SK-N-SH treated with all-trans-retinoic acid at 6 μM for 48 hours (cell line): ENCODE measurements at regions not wholly inside any gene's neighbourhood (a gene's known extent, or its start where the extent isn't known, plus 50 kb on each side); places are given as distances from the start of the nearest gene placed in this dataset.

Experiments used
- ATAC-seq: fragments of 200-7000 bp; cut with Tn5 transposase; 3 replicates; pipeline ENCODE4 v1.9.1; 2020; ENCODE audit warnings: mild to moderate bottlenecking, moderate library complexity
- BACH2 ChIP-seq: fragments of 250-450 bp; sonication (Bioruptor Pico); IDR thresholded peaks from 2 replicates; pipeline ENCODE4 v1.9.0; 2021; ENCODE audit warnings: mild to moderate bottlenecking, borderline replicate concordance
- CREB5 ChIP-seq: fragments of 250-450 bp; sonication (Bioruptor Pico); IDR thresholded peaks from 2 replicates; pipeline ENCODE4 v1.5.1; 2020; ENCODE audit warnings: low read depth, mild to moderate bottlenecking, moderate library complexity
- CSDC2 ChIP-seq: fragments of 250-450 bp; sonication (Bioruptor Pico); IDR thresholded peaks from 2 replicates; pipeline ENCODE4 v1.5.0; 2020; ENCODE audit warnings: mild to moderate bottlenecking, moderate library complexity
- ESRRG ChIP-seq: fragments of 250-450 bp; sonication (Bioruptor Pico); IDR thresholded peaks from 2 replicates; pipeline ENCODE4 v1.6.1; 2021; ENCODE audit warnings: mild to moderate bottlenecking
- ISL1 ChIP-seq: fragments of 250-450 bp; sonication (Bioruptor Pico); IDR thresholded peaks from 2 replicates; pipeline ENCODE4 v2.1.2; 2022; ENCODE audit warnings: mild to moderate bottlenecking, moderate library complexity
- OSR1 ChIP-seq: fragments of 250-450 bp; sonication (Bioruptor Pico); IDR thresholded peaks from 2 replicates; pipeline ENCODE4 v1.8.0; 2022; ENCODE audit warnings: moderate library complexity, mild to moderate bottlenecking, inconsistent platforms
- POU6F1 ChIP-seq: fragments of 250-450 bp; sonication (Bioruptor Pico); IDR thresholded peaks from 2 replicates; pipeline ENCODE4 v1.8.0; 2021; ENCODE audit warnings: low read depth, mild to moderate bottlenecking, moderate library complexity, borderline replicate concordance
- PPARA ChIP-seq: fragments of 250-450 bp; sonication (Bioruptor Pico); IDR thresholded peaks from 2 replicates; pipeline ENCODE4 v1.5.0; 2020; ENCODE audit warnings: mild to moderate bottlenecking, borderline replicate concordance
- SNAI2 ChIP-seq: fragments of 250-450 bp; sonication (Bioruptor Pico); IDR thresholded peaks from 2 replicates; pipeline ENCODE4 v1.5.0; 2020; ENCODE audit warnings: mild to moderate bottlenecking, moderate library complexity
- TCF4 ChIP-seq: fragments of 250-450 bp; sonication (Bioruptor Pico); IDR thresholded peaks from 2 replicates; pipeline ENCODE4 v1.8.0; 2021; ENCODE audit warnings: mild to moderate bottlenecking, moderate library complexity, borderline replicate concordance
- TOX ChIP-seq: fragments of 250-450 bp; sonication (Bioruptor Pico); IDR thresholded peaks from 2 replicates; pipeline ENCODE4 v1.8.0; 2021; ENCODE audit warnings: mild to moderate bottlenecking, moderate library complexity, borderline replicate concordance
- TSHZ2 ChIP-seq: fragments of 250-450 bp; sonication (Bioruptor Pico); IDR thresholded peaks from 2 replicates; pipeline ENCODE4 v1.5.0; 2020; ENCODE audit warnings: mild to moderate bottlenecking, moderate library complexity
- ZC3H10 ChIP-seq: fragments of 250-450 bp; sonication (Bioruptor Pico); IDR thresholded peaks from 2 replicates; pipeline ENCODE4 v1.5.1; 2021; ENCODE audit warnings: mild to moderate bottlenecking, moderate library complexity
- ZFP30 ChIP-seq: fragments of 450-650 bp; formaldehyde crosslinking; IDR thresholded peaks from 2 replicates; pipeline ENCODE4 v1.5.0; 2022; ENCODE audit warnings: mild to moderate bottlenecking, moderate library complexity
- ZNF565 ChIP-seq: fragments of 450-650 bp; formaldehyde crosslinking; conservative IDR thresholded peaks from 2 replicates; pipeline ENCODE4 v1.5.0; 2020; ENCODE audit warnings: low read depth, mild to moderate bottlenecking, moderate library complexity
- ZNF8 ChIP-seq: fragments of 450-650 bp; formaldehyde crosslinking; IDR thresholded peaks from 2 replicates; pipeline ENCODE4 v1.5.0; 2020; ENCODE audit warnings: mild to moderate bottlenecking, moderate library complexity

GRCh38 chr18:59763541-59764136 lies 66.4 kb upstream of the CCBE1 start:
- no peak for ATAC-seq
- no peak for TF ChIP-seq TCF4 (CRISPR knock-in tag)
- no peak for TF ChIP-seq TSHZ2 (CRISPR knock-in tag)
- TF ChIP-seq PPARA (CRISPR knock-in tag), result no peak
- no peak for TF ChIP-seq ZFP30
- TF ChIP-seq, all 23 proteins: peak for 0

- no peak for ATAC-seq
- TF ChIP-seq ZFP30, result no peak
- no peak for TF ChIP-seq ESRRG (CRISPR knock-in tag)
- TF ChIP-seq SNAI2, result no peak
Observed at GRCh38 chr18:59760619-59761600, 63.7 kb upstream of the CCBE1 start.

GRCh38 chr18:59760212-59760611 lies 63.0 kb upstream of the CCBE1 start:
- TF ChIP-seq TOX (CRISPR knock-in tag) (no peak), TSHZ2 (CRISPR knock-in tag) (no peak), ZNF565 (CRISPR knock-in tag) (no peak), ZNF8 (CRISPR knock-in tag) (no peak), PPARA (CRISPR knock-in tag) (no peak), BACH2 (no peak), ISL1 (CRISPR knock-in tag) (no peak), ESRRG (CRISPR knock-in tag) (no peak), ZFP30 (no peak), POU6F1 (CRISPR knock-in tag) (no peak), ZC3H10 (CRISPR knock-in tag) (no peak)
- ATAC-seq, result no peak

- no peak for ATAC-seq
- no peak for TF ChIP-seq CSDC2
Observed at GRCh38 chr18:59758837-59759236, 61.6 kb upstream of the CCBE1 start.

GRCh38 chr18:59758106-59758505 lies 60.9 kb upstream of the CCBE1 start:
- no peak for ATAC-seq
- TF ChIP-seq TCF4 (CRISPR knock-in tag) (no peak), ESRRG (CRISPR knock-in tag) (no peak), OSR1 (CRISPR knock-in tag) (no peak), CREB5 (CRISPR knock-in tag) (no peak), ZC3H10 (CRISPR knock-in tag) (no peak), ISL1 (CRISPR knock-in tag) (no peak)
